ENCODE measurements at regions not wholly inside any gene's neighbourhood (a gene's known extent, or its start where the extent isn't known, plus 50 kb on each side); places are given as distances from the start of the nearest gene placed in this dataset.
A peak's percentile ranks its signal among the peaks of the same experiment; 100 is the strongest.

- TF ChIP-seq CTCF (conservative IDR thresholded peaks at IDR 0.05; ENCODE audit: low read depth in 2 of 2) (peak; percentile 35 to 40; a peak in 2 of 4 replicates), JUNB (IDR thresholded peaks at IDR 0.05; ENCODE audit: unreplicated experiment) (no peak)
Measured at GRCh38 chr3:145915787-145916186, 245.2 kb downstream of the PLOD2 start.
